ENCODE measurements at regions not wholly inside any gene's neighbourhood (a gene's known extent, or its start where the extent isn't known, plus 50 kb on each side); places are given as distances from the start of the nearest gene placed in this dataset.
A peak's percentile ranks its signal among the peaks of the same experiment; 100 is the strongest.
"Not testable (repeated sequence)": the region's sequence is repeated elsewhere in the genome, so short reads cannot be mapped to it uniquely, and the experiment has no call there.

DNA sequence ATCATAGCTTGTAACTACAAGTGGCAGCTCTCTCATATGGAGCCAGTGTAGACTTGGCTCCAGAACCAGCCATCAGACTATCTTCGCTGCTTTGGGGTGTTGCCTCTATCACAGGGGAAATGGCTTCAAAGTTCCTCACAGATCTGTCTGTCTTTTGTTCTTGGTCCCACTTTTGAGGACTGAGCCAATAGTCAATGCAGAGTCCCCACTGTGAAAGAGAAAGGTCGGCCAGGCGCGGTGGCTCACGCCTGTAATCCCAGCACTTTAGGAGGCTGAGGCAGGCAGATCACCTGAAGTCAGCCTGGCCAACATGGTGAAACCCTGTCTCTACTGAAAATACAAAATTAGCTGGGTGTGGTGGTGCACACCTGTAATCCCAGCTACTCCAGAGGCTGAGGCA lies 86.9 kb upstream of the FZD7 start:
- not testable (repeated sequence) for DNase-seq

- no peak for DNase-seq
These were observed 86.4 kb upstream of the FZD7 start for GRCh38 chr2:201947287-201947686.

DNA sequence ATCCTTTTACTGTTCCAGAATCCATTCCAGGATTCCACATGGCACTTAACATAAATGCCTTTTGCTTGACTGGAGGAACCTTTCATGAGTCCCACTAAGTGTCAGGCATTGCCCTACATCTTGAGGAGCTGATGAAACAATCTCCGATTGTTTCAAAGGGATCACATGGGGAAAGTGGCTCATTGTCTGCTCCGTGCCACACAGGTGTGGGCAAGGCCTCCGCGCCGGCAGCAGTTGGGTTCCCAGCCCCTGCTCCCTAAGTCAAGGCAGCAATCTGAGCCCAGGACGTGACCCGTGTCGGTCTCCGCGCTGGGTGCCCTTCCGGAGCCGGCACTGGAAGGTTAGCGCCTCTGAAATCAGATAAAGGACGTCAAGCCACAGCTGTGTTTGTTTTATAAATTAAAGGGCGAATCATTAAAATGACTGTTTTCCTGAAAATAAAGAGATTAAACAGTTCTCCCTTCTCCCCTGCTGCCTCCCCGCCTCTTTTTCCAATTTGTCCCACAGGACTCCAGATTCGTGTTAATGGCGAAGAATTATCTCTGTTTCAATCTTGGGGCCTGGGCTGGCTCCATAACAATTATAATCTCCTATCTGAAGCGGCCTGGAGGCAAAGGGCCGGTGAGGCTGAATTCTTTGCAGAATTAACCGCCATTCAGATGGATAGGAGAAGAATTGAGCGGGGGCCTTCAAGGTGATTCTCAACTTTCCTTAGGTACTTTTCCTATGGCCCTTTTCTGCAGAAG lies 84.3 kb upstream of the FZD7 start:
- DNase-seq: no peak

DNA sequence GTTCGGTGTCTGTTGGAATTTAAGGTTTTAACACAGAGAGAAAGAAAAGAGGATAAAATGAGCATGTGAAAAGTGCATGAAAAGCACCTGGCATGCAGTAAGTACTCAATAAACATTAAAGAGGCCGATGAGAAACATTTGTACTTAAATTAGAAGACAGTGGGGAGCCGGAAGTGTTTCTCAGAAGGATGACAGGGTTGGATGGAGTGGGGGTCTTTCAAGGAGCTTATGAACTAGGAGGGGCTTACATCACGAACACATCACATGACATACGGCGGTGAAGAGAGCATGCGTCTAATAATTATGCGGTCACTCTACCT lies 83.8 kb upstream of the FZD7 start:
- DNase-seq: no peak

- no peak for DNase-seq
These were observed 83.0 kb upstream of the FZD7 start for GRCh38 chr2:201950606-201951005.

GRCh38 chr2:201952187-201952586 lies 81.5 kb upstream of the FZD7 start:
- no peak for DNase-seq

DNA sequence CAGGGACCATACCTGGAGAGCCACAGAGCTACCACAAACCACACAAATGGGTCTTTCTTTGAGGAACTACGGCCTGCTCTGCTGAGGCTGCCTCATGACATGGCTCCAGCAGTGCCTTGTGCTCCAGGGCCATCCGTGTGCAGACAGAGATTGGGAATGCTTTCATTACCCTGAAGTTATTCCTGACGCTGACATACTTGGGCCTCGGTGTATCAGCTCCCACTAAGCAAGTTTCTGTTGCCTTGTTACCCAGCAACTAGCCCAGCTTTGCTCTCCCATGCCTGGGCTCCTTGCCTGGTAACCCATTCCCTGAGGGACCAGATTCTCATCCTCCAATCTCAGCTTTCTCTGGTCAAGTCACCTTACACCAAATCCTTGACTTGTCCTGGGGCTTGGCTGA lies 80.3 kb upstream of the FZD7 start:
- DNase-seq: no peak

GRCh38 chr2:201953880-201954279 lies 79.8 kb upstream of the FZD7 start:
- no peak for DNase-seq

DNA sequence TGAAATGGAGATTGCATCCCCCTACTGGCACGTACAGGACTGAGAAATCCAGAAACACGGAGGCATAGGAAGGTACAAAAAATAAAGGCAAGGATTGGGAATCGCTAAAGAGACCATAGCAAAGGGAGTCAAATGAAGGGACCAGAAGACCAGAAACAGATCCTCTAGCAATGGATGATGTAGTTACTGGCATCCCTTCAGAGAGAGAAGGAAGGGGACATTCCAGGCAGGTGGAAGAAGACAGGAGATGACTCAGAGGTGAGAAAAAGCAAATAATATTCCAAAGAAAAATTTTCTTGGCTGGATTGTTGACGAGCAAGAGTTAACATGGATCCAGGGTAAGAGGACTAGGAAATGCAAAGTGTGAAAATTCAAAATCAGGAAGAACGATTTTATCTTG lies 78.4 kb upstream of the FZD7 start:
- DNase-seq: no peak

DNA sequence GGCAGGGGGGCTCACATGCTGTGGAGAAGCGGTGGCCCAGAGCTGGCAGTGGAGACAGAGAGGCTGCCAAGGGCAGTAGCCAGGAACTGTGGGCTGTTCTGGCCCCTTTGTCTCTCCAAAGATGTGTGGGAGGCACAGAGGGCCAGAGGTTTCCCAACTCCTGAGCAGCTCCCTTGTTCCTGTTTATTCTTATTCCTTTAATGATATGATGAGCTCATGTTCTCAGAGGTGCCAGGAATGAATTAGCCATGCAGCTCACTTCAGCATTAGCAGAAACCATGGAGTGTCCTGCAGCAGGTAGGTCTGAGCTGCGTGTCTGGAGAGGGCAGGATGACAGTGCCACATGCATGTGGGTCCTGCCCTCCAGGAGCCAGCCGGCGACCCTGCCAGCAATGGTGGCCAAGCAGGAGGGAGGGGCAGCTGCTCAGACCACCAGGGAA lies 77.9 kb upstream of the FZD7 start:
- DNase-seq: no peak

DNA sequence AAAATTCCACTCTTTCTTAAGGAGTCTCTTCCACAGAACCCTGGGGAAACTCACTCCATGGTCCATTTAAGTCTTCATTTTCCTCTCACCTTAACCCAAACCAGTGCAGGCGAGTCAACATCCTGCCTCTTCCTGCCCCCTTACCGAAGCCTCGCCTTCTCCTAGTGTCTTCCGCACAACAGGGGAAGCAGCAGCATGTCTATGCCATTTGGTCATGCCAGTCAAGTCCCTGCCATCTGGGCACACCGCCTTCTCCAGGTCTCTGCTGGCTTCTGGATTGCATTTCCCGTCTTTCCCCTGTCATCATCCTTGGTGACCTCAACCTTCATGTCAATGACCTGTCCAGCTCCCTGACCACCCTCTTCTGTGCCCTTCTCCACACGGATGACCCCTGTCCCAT lies 77.3 kb upstream of the FZD7 start:
- DNase-seq: no peak

- no peak for DNase-seq
These were observed 76.6 kb upstream of the FZD7 start for GRCh38 chr2:201957091-201957490.

GRCh38 chr2:201959198-201959597 lies 74.5 kb upstream of the FZD7 start:
- no peak for DNase-seq

GRCh38 chr2:201959626-201960025 lies 74.0 kb upstream of the FZD7 start:
- DNase-seq: no peak

- DNase-seq: no peak
These were observed 73.3 kb upstream of the FZD7 start for GRCh38 chr2:201960305-201960704.

DNA sequence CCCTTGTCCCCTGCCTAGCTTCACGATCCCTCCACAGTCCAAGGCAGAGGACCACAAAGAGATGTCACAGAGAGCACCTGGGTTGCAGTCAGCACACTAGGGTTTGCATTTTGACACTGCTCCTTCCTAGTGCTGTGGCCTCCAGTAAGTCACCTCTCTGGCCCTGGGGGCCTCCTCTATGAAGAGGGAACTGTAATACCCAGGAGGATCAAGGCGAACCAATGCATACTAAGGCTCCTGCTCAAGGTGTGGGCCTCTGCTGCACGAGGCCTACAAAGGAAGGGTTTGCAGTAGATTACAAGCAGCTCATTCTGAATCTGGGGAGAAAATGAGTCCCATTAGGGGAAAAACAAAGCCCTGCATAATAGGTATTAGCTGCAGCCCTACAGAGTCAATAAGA lies 72.3 kb upstream of the FZD7 start:
- DNase-seq: no peak

DNA sequence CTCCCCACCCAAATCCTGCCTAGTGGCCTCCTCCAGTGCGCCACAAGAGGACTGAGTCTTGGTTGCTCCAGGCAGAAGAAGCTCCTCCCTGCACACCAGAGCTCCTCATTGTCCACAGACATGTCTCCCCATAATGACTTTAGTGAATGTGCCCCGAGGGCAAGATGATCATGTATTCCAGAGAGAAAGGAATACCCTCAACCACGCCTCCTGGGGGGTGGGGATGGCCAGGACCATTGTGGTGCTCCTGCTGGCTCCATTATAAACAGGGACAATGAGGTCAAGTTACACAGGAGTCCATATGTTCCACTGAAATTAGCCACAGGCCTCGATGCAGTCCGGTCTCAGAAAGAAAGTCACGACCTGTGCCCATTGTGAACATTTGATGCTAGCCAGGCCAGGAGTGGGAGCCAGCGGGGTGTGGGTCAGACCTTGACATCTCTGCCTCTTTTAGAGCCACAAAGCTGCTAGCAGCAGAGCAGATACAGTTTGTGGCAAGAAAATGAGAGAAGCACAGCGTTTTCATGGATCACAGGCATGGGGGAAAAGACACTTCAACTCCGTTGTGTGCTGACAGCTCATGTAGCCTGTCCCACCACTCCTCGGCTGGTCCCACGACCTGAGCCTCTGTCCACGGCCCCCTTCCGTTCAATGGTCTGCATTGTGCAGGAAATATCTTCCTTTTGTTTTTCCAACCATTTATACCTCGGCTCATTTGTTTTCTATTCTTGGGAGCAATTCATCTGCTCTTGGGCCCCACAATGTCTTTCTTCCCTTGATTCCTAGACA lies 70.7 kb upstream of the FZD7 start:
- no peak for DNase-seq

GRCh38 chr2:201964011-201964410 lies 69.6 kb upstream of the FZD7 start:
- DNase-seq: no peak

DNA sequence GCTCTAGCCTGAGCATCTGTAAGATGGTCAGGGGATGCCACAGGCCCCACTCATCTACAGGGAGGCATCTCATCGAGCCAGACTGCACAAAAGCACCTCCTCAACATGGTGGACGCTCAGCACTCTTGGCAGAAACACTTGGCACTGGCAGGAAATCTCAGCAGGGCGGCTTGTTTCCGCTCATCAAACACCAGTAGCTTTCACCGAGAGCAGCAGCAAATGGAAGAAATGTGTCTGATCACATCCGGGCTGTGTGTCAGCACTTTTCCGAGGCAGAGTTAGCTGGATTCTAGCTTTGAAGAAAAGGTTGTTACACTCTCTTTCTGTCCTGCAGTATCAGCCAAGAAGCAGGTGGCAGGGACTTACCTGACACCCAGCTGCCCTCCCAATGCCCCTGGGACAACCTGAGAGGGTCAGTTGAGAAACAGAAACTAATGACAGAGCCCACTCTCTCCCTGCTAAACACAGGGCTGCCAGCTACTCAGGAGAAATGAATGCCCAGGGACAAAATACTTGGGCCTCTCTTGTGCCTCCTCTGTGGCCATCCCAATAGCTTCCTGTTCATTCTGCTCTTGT lies 68.9 kb upstream of the FZD7 start:
- peak in 1 of 2 donors; percentile 35 for DNase-seq

- DNase-seq: no peak
These were observed 68.1 kb upstream of the FZD7 start for GRCh38 chr2:201965550-201965949.

- DNase-seq: no peak
These were observed 66.8 kb upstream of the FZD7 start for GRCh38 chr2:201966691-201967438.

DNA sequence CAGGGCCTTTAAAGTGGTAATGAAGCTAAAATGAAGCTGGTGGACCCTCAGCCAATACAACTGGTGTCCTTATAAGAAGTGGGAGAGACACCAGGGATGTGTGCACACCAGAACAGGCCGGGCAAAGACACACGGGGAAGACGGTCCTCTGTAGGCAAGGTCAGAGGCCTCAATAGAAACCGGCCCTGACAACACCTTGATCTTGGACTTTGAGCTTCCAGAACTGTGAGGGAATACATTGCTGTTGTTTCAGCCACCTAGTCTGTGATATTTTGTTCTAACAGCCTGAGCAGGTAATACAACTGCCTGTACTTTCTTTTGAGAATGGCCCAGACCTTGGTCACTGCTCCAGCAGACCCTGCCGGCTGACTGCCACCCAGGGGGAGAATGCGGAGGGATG lies 65.6 kb upstream of the FZD7 start:
- no peak for DNase-seq

- no peak for DNase-seq
These were observed 65.2 kb upstream of the FZD7 start for GRCh38 chr2:201968476-201968875.
